ENCODE measurements at regions not wholly inside any gene's neighbourhood (a gene's known extent, or its start where the extent isn't known, plus 50 kb on each side); places are given as distances from the start of the nearest gene placed in this dataset.

- 96% methylated on average over 4 of the region's 4 CpGs for WGBS (ENCODE audit: insufficient coverage)
- Histone ChIP-seq H3K36me3 (replicated peaks in 1 of 2; ENCODE audit: control insufficient read depth in 1 of 2, insufficient read depth in 2 of 2, low read length in 2 of 2) (no peaks in the 10 kb centered on the region), H3K4me2 (replicated peaks; ENCODE audit: extremely low read depth, low read length, poor library complexity, severe bottlenecking) (no peak overlapping the region), H2AFZ (ENCODE audit: insufficient read depth, low read depth, low read length, poor library complexity, severe bottlenecking) (no peak overlapping the region), H3K27ac (ENCODE audit: low read depth in 1 of 2, low read length in 2 of 2) (no peak overlapping the region), H3K79me2 (ENCODE audit: insufficient read depth, low read length) (no peaks in the 10 kb centered on the region), H3K9ac (ENCODE audit: insufficient read depth, low read length, poor library complexity, severe bottlenecking) (no peak overlapping the region), H3K9me3 (replicated peaks in 1 of 2; ENCODE audit: control insufficient read depth in 1 of 2, insufficient read depth in 1 of 2, low read length in 2 of 2) (no peaks in the 10 kb centered on the region), H4K20me1 (ENCODE audit: insufficient read depth, low read length) (no peaks in the 10 kb centered on the region), H3K4me1 (ENCODE audit: control insufficient read depth in 1 of 2, insufficient read depth in 2 of 2, low read length in 2 of 2) (peaks cover 0 to 3% of the 10 kb centered on the region in 2 donors), H3K4me3 (replicated peaks in 1 of 3; ENCODE audit: low read depth in 2 of 3, low read length in 3 of 3) (no peak overlapping the region), H3K27me3 (ENCODE audit: control insufficient read depth in 2 of 2, insufficient read depth in 2 of 2, low read length in 2 of 2) (peaks cover 0 to 16% of the 10 kb centered on the region in 2 donors)
- peaks cover 12 to 42% (median 17%) of the 10 kb centered on the region in 3 donors for H3K27me3 Mint-ChIP-seq (ENCODE audit: low read depth in 3 of 3)
- TF ChIP-seq CTCF (IDR thresholded peaks at IDR 0.05), result no peak
- peaks cover 0 to 2% (median 0%) of the 10 kb centered on the region in 7 donors for H3K9me3 Mint-ChIP-seq
- no peak overlapping the region for H3K27ac Mint-ChIP-seq
- intact Hi-C loops (cut with micrococcal nuclease), result loop anchor here in 1 of 2 donors (5.0 kb wide), 1 partner anchor 644 kb away; no protein-coding TSS in a partner anchor
- H3K4me1 Mint-ChIP-seq, result peaks cover 6% of the 10 kb centered on the region
- H3K36me3 Mint-ChIP-seq, result no peaks in the 10 kb centered on the region
- DNase-seq, result no peak
- H3K4me3 Mint-ChIP-seq, result no peak overlapping the region
These were observed 183.8 kb downstream of the SMAD2 start for GRCh38 chr18:47746615-47747014.

- Mint-ChIP-seq H3K4me1 (peaks cover 6% of the 10 kb centered on the region), H3K9me3 (peaks cover 0 to 2% (median 0%) of the 10 kb centered on the region in 7 donors), H3K27me3 (ENCODE audit: low read depth in 3 of 3) (peaks cover 17 to 43% (median 20%) of the 10 kb centered on the region in 3 donors), H3K36me3 (no peaks in the 10 kb centered on the region), H3K27ac (no peak overlapping the region), H3K4me3 (no peak overlapping the region)
- no peak overlapping the region for H3K4me2 ChIP-seq (replicated peaks; ENCODE audit: extremely low read depth, low read length, poor library complexity, severe bottlenecking)
- H3K79me2 ChIP-seq (ENCODE audit: insufficient read depth, low read length), result no peaks in the 10 kb centered on the region
- intact Hi-C loops (cut with micrococcal nuclease), result loop anchor here in 1 of 2 donors (5.0 kb wide), 1 partner anchor 643 kb away; no protein-coding TSS in a partner anchor
- no peak for TF ChIP-seq CTCF (IDR thresholded peaks at IDR 0.05)
- H3K27ac ChIP-seq (ENCODE audit: low read depth in 1 of 2, low read length in 2 of 2), result no peak overlapping the region
- H3K9ac ChIP-seq (ENCODE audit: insufficient read depth, low read length, poor library complexity, severe bottlenecking), result no peak overlapping the region
- H4K20me1 ChIP-seq (ENCODE audit: insufficient read depth, low read length), result no peaks in the 10 kb centered on the region
- DNase-seq, result no peak
- H3K4me1 ChIP-seq (ENCODE audit: control insufficient read depth in 1 of 2, insufficient read depth in 2 of 2, low read length in 2 of 2), result peaks cover 0 to 3% of the 10 kb centered on the region in 2 donors
- peaks cover 0 to 16% of the 10 kb centered on the region in 2 donors for H3K27me3 ChIP-seq (ENCODE audit: control insufficient read depth in 2 of 2, insufficient read depth in 2 of 2, low read length in 2 of 2)
- no peak overlapping the region for H2AFZ ChIP-seq (ENCODE audit: insufficient read depth, low read depth, low read length, poor library complexity, severe bottlenecking)
- H3K36me3 ChIP-seq (replicated peaks in 1 of 2; ENCODE audit: control insufficient read depth in 1 of 2, insufficient read depth in 2 of 2, low read length in 2 of 2), result no peaks in the 10 kb centered on the region
- no peaks in the 10 kb centered on the region for H3K9me3 ChIP-seq (replicated peaks in 1 of 2; ENCODE audit: control insufficient read depth in 1 of 2, insufficient read depth in 1 of 2, low read length in 2 of 2)
- no peak overlapping the region for H3K4me3 ChIP-seq (replicated peaks in 1 of 3; ENCODE audit: low read depth in 2 of 3, low read length in 3 of 3)
- 88% methylated on average over 4 of the region's 4 CpGs for WGBS (ENCODE audit: insufficient coverage)
These were observed 185.2 kb downstream of the SMAD2 start for GRCh38 chr18:47745227-47745626.
